Common myeloid progenitor, CD34-positive (primary cell): ENCODE measurements at regions not wholly inside any gene's neighbourhood (a gene's known extent, or its start where the extent isn't known, plus 50 kb on each side); places are given as distances from the start of the nearest gene placed in this dataset.
A peak's percentile ranks its signal among the peaks of the same experiment; 100 is the strongest.

Experiments
- CTCF ChIA-PET: fragments of 350-600 bp; sonication (Branson Sonifier 250); formaldehyde crosslinking; loops from one replicate; lab custom pipeline; 2021; ENCODE audit warnings: antibody characterized with exemption; lab: Charles Lee
- POLR2A ChIA-PET: fragments of 350-600 bp; sonication (Branson Sonifier 250); formaldehyde crosslinking; loops from one replicate; lab custom pipeline; 2021; ENCODE audit warnings: antibody characterized with exemption; lab: Charles Lee
- DNase-seq, 3 donors: peaks; one replicate each; pipeline versions ENCODE4 v3.0.0 to v3.0.0-alpha.2; 2013
- H3K27ac ChIP-seq, 2 experiments: 1 replicate in 1 of 2; 2 replicates in 1 of 2; pipeline ENCODE4 v1.7.0; 2013; ENCODE audit warnings: inconsistent platforms in 2 of 2, low read length in 2 of 2, mild to moderate bottlenecking in 2 of 2, low read depth in 1 of 2, moderate library complexity in 1 of 2; ENCODE audit not compliant: severe bottlenecking in 2 of 2, insufficient read depth in 1 of 2, poor library complexity in 1 of 2
- H3K27me3 ChIP-seq, 5 experiments: replicated peaks in 2 of 5; 1 replicate in 3 of 5; 2 replicates in 2 of 5; pipeline versions ENCODE4 v1.6.1 to v1.7.0; 2013; ENCODE audit warnings: low read length in 4 of 5, mild to moderate bottlenecking in 2 of 5, moderate library complexity in 2 of 5, inconsistent platforms in 1 of 5; ENCODE audit not compliant: insufficient read depth in 5 of 5, control insufficient read depth in 4 of 5
- H3K36me3 ChIP-seq, 4 experiments: 1 replicate in 2 of 4; 2 replicates in 2 of 4; pipeline versions ENCODE4 v1.6.1 to v1.7.0; 2013; ENCODE audit warnings: low read length in 3 of 4, control low read depth in 1 of 4, mild to moderate bottlenecking in 1 of 4; ENCODE audit not compliant: control insufficient read depth in 4 of 4, insufficient read depth in 4 of 4
- H3K4me1 ChIP-seq, 4 experiments: 1 replicate in 3 of 4; 2 replicates in 1 of 4; pipeline versions ENCODE4 v1.6.1 to v1.7.1; 2013; ENCODE audit warnings: low read length in 3 of 4, mild to moderate bottlenecking in 3 of 4, control low read depth in 1 of 4, inconsistent platforms in 1 of 4, moderate library complexity in 1 of 4; ENCODE audit not compliant: control insufficient read depth in 4 of 4, insufficient read depth in 4 of 4; ENCODE audit errors: control extremely low read depth in 1 of 4
- H3K4me3 ChIP-seq, 7 experiments: 1 replicate in 4 of 7; 2 replicates in 3 of 7; pipeline versions ENCODE4 v1.5.1 to v1.7.0; 2013; ENCODE audit warnings: mild to moderate bottlenecking in 7 of 7, low read length in 6 of 7, moderate library complexity in 6 of 7, inconsistent platforms in 2 of 7, low read depth in 2 of 7, control low read depth in 1 of 7; ENCODE audit not compliant: insufficient read depth in 4 of 7, control insufficient read depth in 1 of 7; ENCODE audit errors: extremely low read depth in 1 of 7
- H3K9me3 ChIP-seq, 5 experiments: 1 replicate in 4 of 5; 2 replicates in 1 of 5; pipeline versions ENCODE4 v1.6.1 to v1.7.1; 2013; ENCODE audit warnings: low read length in 4 of 5, mild to moderate bottlenecking in 2 of 5, inconsistent platforms in 1 of 5, low read depth in 1 of 5, moderate library complexity in 1 of 5; ENCODE audit not compliant: control insufficient read depth in 4 of 5, insufficient read depth in 2 of 5; ENCODE audit errors: control extremely low read depth in 1 of 5
- WGBS: methylation state at CpG from one replicate; pipeline ENCODE4 v1.1.5; 2013; ENCODE audit not compliant: insufficient coverage; 5-methylcytosine and 5-hydroxymethylcytosine counted together

DNA sequence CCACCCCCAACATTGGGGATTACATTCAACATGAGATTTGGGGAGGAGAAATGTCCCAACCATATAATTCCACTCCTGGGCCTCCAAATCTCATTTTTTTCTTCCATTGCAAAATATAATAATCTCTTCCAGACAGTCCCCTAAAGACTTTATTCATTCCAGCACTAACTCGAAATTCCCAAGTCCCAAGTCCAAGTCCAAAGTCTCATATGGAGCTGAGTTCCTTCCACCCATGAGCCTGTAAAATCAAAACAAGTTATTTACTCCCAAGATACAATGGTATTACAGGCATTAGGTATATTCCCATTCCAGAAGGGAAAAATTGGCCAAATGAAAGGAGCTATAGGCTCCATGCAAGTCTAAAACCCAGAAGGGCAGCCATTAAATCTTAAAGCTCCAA is 56.7 kb downstream of the P2RY1 start:
- no peak for DNase-seq
- CTCF ChIA-PET = no interaction called here
- Histone ChIP-seq H3K36me3 (no peaks in the 10 kb centered on the region), H3K4me1 (no peaks in the 10 kb centered on the region), H3K27ac (no peak overlapping the region), H3K27me3 (no peaks in the 10 kb centered on the region), H3K4me3 (no peak overlapping the region), H3K9me3 (no peaks in the 10 kb centered on the region)
- 100% methylated on average over 1 of the region's 1 CpG for WGBS
- POLR2A ChIA-PET = no interaction called here

DNA sequence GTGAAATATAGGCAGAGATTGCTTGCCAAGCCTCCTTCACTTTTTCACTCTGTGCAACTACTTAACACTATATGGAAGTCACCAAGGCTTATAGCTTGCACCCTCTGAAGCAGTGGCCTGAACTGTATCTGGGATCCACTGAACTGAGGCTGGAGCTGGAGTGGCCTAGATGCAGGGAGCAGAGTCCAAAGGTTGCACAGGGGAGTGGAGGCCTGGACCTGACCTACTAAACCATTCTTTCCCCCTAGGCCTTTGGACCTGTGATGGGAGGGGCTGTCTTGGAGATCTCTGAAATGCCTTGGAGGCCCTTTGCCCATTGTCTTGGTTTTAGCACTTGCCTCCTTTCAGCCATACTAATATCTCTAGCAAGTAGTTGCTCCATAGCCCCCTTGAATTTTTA is 57.5 kb downstream of the P2RY1 start:
- DNase-seq = no peak
- no peak overlapping the region for H3K27ac ChIP-seq
- H3K4me3 ChIP-seq = no peak overlapping the region
- no peaks in the 10 kb centered on the region for H3K4me1 ChIP-seq
- POLR2A ChIA-PET = no interaction called here
- H3K27me3 ChIP-seq = no peaks in the 10 kb centered on the region
- CTCF ChIA-PET = no interaction called here
- H3K36me3 ChIP-seq = no peaks in the 10 kb centered on the region
- H3K9me3 ChIP-seq = no peaks in the 10 kb centered on the region

DNA sequence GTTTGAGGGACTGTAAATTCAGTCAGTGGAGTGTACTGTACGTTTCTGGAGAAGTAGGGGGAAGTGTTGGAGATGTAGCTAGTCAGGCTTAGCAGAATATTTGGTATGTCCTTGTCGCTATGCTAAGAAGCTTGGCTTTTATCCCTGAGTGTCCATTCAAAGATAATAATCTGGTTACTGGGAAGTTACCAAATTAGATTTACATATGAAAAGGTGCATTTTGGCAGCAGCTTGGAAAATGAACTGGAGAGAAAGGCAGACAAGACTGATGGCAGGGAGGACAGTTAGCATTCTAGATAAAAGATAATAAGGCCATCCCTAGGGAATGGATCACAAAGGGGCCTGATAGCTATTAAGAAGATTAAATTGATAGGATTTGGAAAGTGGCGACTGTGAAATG is 58.7 kb downstream of the P2RY1 start:
- POLR2A ChIA-PET = no interaction called here
- WGBS = 96% methylated on average over 2 of the region's 3 CpGs

DNA sequence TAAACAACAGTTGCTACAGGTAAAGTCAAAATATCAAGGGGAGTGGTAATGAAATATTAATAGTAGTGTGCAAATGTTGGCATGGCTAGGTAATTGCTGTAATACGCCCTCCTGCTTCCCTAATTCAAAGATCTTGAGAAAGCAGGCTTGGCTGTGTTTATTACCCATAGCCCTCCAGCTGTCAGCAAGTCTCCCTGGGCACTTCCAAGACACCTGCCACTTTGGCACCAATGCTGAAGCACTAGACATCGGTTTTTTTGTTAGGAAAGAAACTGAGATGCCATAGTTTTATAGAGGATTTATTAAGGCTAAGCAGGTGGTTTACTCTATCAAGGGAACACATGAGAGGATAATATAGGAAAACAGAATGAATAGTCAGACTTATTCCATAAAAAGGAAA is 64.4 kb downstream of the P2RY1 start:
- DNase-seq = no peak
- CTCF ChIA-PET = no interaction called here
- Histone ChIP-seq H3K27ac (no peak overlapping the region), H3K4me1 (no peaks in the 10 kb centered on the region), H3K27me3 (no peaks in the 10 kb centered on the region), H3K36me3 (no peaks in the 10 kb centered on the region), H3K9me3 (no peaks in the 10 kb centered on the region), H3K4me3 (no peak overlapping the region)
- WGBS = 93% methylated on average over 2 of the region's 2 CpGs
- POLR2A ChIA-PET = interaction anchor here (0.7 kb wide), 1 partner anchor 142 kb away, joined by 6 read pairs; no protein-coding TSS in a partner anchor

More for the DNA sequence above, 58.7 kb downstream of the P2RY1 start:
- no peak for DNase-seq
- no peaks in the 10 kb centered on the region for H3K9me3 ChIP-seq
- H3K4me3 ChIP-seq = no peak overlapping the region
- no peaks in the 10 kb centered on the region for H3K27me3 ChIP-seq
- no peaks in the 10 kb centered on the region for H3K36me3 ChIP-seq
- H3K27ac ChIP-seq = no peak overlapping the region
- H3K4me1 ChIP-seq = no peaks in the 10 kb centered on the region
- CTCF ChIA-PET = no interaction called here

DNA sequence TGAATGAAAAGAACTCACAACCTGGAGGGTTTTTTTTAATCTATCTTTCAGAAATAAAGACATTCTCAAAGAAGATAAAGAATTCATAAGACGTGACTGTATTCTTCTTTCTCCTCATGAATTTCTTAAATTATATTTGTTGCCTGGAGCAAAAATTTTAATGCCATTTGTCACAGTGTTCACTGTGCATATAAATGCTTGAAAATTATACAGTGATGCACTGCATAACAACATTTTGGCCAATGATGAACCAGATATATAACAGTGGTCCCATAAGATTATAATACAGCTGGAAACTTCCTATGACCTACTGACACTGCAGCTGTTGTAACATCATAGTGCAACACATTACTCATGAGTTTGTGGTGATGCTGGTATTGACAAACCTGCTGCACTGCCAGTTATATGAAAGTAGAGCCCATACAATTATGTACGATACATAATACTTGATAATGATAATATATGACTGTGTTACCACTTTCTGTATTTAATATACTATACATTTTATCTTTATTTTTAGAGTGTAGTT is 67.3 kb downstream of the P2RY1 start:
- no peak for DNase-seq
- Histone ChIP-seq H3K9me3 (no peaks in the 10 kb centered on the region), H3K4me1 (no peaks in the 10 kb centered on the region), H3K27me3 (no peaks in the 10 kb centered on the region), H3K4me3 (no peak overlapping the region), H3K36me3 (no peaks in the 10 kb centered on the region), H3K27ac (no peak overlapping the region)
- ChIA-PET CTCF (no interaction called here), POLR2A (no interaction called here)
- WGBS = no CpG with 5 or more reads among the region's 2 CpGs

DNA sequence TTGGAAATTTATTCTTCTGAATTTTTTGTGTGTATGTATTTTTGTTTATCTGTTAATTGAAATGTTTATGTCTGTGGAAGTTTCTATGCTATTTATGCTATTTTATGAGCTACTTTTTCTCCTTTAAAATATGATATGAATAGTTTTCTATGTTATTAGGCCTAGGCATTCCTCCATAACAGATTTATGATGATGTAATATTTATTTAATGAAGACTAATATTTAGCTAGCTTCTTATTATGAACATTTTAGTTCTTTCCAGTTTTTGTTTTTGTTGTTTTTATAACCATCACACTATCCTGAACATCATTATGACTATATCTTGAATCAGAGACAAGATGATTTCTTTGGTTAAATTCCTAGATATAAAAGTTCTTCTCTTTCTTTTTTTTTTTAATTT is 70.7 kb downstream of the P2RY1 start:
- Histone ChIP-seq H3K9me3 (no peaks in the 10 kb centered on the region), H3K27me3 (no peaks in the 10 kb centered on the region), H3K4me1 (no peaks in the 10 kb centered on the region), H3K4me3 (no peak overlapping the region), H3K27ac (no peak overlapping the region), H3K36me3 (no peaks in the 10 kb centered on the region)
- ChIA-PET CTCF (interaction anchor here (1.2 kb wide), 1 partner anchor 16 kb away, joined by 4 read pairs; no protein-coding TSS in a partner anchor), POLR2A (no interaction called here)
- no peak for DNase-seq

DNA sequence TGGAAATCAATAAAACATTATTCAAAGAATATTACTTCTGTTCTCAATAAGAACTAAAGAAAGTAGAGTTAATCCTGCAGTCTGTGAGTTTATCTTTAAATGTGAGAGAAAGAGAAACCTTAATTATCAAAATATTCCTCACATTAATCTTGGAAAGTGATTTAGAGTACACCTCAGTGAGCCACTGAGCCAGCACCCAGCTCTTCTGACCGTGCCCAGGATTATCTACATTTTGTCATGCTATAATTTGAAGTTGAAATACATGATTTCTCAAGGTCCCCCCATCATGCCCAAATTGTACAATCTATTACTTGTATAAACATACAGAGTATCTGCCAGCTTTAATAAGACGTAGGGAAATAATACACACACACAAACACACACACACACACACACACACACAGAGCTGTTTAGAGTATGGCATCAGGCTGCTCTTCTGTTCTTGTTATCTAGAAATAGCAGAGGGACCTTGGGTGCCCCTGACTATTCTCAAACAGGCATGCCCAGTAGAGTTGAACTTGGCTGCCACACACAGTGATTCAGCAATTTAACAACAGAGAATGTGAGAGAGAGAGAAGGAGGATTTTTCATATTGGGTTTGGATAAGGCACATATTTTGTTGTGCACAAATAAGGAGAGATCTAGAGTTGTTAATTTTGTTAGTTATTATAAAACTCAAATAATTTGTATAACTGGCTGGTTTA is 74.4 kb downstream of the P2RY1 start:
- Histone ChIP-seq H3K27me3 (no peaks in the 10 kb centered on the region), H3K4me1 (no peaks in the 10 kb centered on the region), H3K36me3 (no peaks in the 10 kb centered on the region), H3K27ac (peak overlapping the region in 1 of 2 experiments; percentile 12), H3K9me3 (no peaks in the 10 kb centered on the region), H3K4me3 (no peak overlapping the region)
- WGBS = 40% methylated on average over 1 of the region's 2 CpGs
- ChIA-PET POLR2A (no interaction called here), CTCF (no interaction called here)
- DNase-seq = peak; percentile 63 to 89 (median 82)
